ENCODE measurements at regions not wholly inside any gene's neighbourhood (a gene's known extent, or its start where the extent isn't known, plus 50 kb on each side); places are given as distances from the start of the nearest gene placed in this dataset.

DNA sequence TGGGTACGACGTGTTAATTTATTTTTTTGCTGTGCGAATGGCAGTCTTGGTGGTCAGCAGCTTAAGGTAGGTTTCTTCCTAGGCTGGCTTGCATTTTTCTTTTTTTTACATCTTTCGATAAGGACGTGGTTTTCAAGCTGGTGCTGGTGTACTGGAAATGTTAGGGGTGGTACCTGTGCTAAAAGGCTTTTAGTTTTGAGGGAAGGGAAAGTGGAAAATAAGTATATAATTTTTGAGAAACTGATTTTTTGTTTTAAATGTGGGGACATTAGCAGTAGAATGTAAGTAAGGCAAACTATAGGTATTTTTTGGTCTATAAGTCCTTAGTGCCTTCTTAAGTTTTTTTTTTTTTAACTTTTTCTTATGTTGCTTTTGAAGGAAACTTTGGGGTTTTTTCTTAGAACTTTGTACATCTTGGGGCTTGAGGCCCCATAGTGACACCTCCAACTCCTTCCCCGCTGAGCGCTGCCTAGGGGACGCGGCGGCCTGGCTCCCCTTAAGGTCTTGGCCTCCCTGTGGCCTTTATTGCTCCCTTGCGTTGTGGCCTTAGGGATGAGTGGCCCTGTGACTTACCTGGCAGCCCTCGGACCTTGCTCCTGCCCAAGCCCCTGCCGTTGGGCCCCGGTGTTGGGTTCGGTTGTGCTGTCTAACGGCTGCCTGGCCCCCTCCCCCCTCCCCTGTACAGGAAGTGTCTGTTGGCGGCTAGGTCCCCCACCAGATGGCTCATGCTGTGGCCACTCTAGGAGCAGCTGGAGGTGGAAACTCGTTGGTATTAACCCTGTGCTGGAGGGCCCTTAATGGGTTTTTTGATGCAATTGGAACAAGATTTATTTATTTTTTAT is 88.0 kb upstream of the RPRML start (continued):
- TF ChIP-seq, protein P1, sequence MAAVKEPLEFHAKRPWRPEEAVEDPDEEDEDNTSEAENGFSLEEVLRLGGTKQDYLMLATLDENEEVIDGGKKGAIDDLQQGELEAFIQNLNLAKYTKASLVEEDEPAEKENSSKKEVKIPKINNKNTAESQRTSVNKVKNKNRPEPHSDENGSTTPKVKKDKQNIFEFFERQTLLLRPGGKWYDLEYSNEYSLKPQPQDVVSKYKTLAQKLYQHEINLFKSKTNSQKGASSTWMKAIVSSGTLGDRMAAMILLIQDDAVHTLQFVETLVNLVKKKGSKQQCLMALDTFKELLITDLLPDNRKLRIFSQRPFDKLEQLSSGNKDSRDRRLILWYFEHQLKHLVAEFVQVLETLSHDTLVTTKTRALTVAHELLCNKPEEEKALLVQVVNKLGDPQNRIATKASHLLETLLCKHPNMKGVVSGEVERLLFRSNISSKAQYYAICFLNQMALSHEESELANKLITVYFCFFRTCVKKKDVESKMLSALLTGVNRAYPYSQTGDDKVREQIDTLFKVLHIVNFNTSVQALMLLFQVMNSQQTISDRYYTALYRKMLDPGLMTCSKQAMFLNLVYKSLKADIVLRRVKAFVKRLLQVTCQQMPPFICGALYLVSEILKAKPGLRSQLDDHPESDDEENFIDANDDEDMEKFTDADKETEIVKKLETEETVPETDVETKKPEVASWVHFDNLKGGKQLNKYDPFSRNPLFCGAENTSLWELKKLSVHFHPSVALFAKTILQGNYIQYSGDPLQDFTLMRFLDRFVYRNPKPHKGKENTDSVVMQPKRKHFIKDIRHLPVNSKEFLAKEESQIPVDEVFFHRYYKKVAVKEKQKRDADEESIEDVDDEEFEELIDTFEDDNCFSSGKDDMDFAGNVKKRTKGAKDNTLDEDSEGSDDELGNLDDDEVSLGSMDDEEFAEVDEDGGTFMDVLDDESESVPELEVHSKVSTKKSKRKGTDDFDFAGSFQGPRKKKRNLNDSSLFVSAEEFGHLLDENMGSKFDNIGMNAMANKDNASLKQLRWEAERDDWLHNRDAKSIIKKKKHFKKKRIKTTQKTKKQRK (IDR thresholded peaks at IDR 0.05; ENCODE audit: low read depth, low read length) = no peak
- TF ChIP-seq, protein P2, sequence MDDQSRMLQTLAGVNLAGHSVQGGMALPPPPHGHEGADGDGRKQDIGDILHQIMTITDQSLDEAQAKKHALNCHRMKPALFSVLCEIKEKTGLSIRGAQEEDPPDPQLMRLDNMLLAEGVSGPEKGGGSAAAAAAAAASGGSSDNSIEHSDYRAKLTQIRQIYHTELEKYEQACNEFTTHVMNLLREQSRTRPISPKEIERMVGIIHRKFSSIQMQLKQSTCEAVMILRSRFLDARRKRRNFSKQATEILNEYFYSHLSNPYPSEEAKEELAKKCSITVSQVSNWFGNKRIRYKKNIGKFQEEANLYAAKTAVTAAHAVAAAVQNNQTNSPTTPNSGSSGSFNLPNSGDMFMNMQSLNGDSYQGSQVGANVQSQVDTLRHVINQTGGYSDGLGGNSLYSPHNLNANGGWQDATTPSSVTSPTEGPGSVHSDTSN (IDR thresholded peaks at IDR 0.05; ENCODE audit: insufficient replicate concordance, low read depth, low read length) = peak; percentile 58
- TF ChIP-seq CREM (IDR thresholded peaks at IDR 0.05; ENCODE audit: low read depth) (no peak; the same call in 1 of the 2 replicates), SMAD1 (IDR thresholded peaks at IDR 0.05; ENCODE audit: low read depth, partially characterized antibody) (peak; percentile 64), NFXL1 (IDR thresholded peaks at IDR 0.05; ENCODE audit: borderline replicate concordance) (no peak), SUZ12 (IDR thresholded peaks at IDR 0.05; ENCODE audit: unreplicated experiment) (no peak), ZBED1 (IDR thresholded peaks at IDR 0.05; ENCODE audit: borderline replicate concordance) (peak; percentile 61; the same call in 1 of the 2 replicates), EP300 (IDR thresholded peaks at IDR 0.05; ENCODE audit: borderline replicate concordance in 1 of 2, control insufficient read depth in 1 of 2, low read depth in 2 of 2, low read length in 2 of 2) (0 out of 4 replicates have a peak, but pooled peaks of 1 of the 2 experiments have one; percentile 45), NR2C1 (IDR thresholded peaks at IDR 0.05) (0 out of 2 replicates have a peak, but pooled peaks have one; percentile 33), POLR2A (IDR thresholded peaks at IDR 0.05; ENCODE audit: low read depth, low read length) (peak; percentile 99), FOXK2 (IDR thresholded peaks at IDR 0.05) (peak; percentile 13; the same call in 1 of the 2 replicates), DPF2 (IDR thresholded peaks at IDR 0.05) (no peak; the same call in 1 of the 2 replicates), TCF7 (IDR thresholded peaks at IDR 0.05; ENCODE audit: borderline replicate concordance) (peak; percentile 48; the same call in 1 of the 2 replicates), ZNF217 (IDR thresholded peaks at IDR 0.05) (0 out of 2 replicates have a peak, but pooled peaks have one; percentile 49), NBN (IDR thresholded peaks at IDR 0.05) (peak; percentile 95), TCF3 (IDR thresholded peaks at IDR 0.05; ENCODE audit: borderline replicate concordance, insufficient read depth, low read depth, low read length) (peak; percentile 98), MYC (IDR thresholded peaks at IDR 0.05; ENCODE audit: insufficient read depth, insufficient read length, insufficient replicate concordance, low read length, severe bottlenecking) (no peak), CHD1 (IDR thresholded peaks at IDR 0.05; ENCODE audit: low read depth, low read length) (peak; percentile 78; the same call in 1 of the 2 replicates), EGR1 (IDR thresholded peaks at IDR 0.05; ENCODE audit: borderline replicate concordance in 1 of 2, low read depth in 2 of 2, low read length in 2 of 2) (peak in 1 of 2 experiments; percentile 89; a peak in 2 of 3 replicates)
- TF ChIP-seq, protein P3, sequence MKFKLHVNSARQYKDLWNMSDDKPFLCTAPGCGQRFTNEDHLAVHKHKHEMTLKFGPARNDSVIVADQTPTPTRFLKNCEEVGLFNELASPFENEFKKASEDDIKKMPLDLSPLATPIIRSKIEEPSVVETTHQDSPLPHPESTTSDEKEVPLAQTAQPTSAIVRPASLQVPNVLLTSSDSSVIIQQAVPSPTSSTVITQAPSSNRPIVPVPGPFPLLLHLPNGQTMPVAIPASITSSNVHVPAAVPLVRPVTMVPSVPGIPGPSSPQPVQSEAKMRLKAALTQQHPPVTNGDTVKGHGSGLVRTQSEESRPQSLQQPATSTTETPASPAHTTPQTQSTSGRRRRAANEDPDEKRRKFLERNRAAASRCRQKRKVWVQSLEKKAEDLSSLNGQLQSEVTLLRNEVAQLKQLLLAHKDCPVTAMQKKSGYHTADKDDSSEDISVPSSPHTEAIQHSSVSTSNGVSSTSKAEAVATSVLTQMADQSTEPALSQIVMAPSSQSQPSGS (IDR thresholded peaks at IDR 0.05; ENCODE audit: low read length) = 0 out of 2 replicates have a peak, but pooled peaks have one; percentile 33
- TF ChIP-seq, protein P4, sequence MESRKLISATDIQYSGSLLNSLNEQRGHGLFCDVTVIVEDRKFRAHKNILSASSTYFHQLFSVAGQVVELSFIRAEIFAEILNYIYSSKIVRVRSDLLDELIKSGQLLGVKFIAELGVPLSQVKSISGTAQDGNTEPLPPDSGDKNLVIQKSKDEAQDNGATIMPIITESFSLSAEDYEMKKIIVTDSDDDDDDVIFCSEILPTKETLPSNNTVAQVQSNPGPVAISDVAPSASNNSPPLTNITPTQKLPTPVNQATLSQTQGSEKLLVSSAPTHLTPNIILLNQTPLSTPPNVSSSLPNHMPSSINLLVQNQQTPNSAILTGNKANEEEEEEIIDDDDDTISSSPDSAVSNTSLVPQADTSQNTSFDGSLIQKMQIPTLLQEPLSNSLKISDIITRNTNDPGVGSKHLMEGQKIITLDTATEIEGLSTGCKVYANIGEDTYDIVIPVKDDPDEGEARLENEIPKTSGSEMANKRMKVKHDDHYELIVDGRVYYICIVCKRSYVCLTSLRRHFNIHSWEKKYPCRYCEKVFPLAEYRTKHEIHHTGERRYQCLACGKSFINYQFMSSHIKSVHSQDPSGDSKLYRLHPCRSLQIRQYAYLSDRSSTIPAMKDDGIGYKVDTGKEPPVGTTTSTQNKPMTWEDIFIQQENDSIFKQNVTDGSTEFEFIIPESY (IDR thresholded peaks at IDR 0.05) = 0 out of 2 replicates have a peak, but pooled peaks have one; percentile 17
